ENCODE measurements at regions not wholly inside any gene's neighbourhood (a gene's known extent, or its start where the extent isn't known, plus 50 kb on each side); places are given as distances from the start of the nearest gene placed in this dataset.

DNA sequence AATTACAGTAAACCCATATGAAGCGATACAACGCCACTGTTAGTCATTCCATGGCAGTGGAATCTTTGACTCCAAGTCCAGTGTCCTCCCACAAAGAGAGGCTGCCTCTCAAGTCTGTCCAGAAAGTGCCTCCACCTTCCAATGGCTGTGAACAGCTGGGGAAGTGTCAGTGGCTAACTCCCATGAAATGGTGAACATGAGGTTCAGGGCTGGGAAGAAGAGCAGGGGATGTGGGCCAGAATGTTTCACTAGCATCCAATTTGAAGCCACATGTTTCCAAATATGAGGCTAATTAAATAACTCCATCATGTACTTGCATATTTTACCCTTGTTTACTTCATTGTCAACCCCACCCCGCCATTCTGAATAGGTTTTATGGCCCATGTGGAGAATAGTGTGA lies 53.1 kb upstream of the CHST15 start:
- DNase-seq (ENCODE audit: low spot score) = no peak

DNA sequence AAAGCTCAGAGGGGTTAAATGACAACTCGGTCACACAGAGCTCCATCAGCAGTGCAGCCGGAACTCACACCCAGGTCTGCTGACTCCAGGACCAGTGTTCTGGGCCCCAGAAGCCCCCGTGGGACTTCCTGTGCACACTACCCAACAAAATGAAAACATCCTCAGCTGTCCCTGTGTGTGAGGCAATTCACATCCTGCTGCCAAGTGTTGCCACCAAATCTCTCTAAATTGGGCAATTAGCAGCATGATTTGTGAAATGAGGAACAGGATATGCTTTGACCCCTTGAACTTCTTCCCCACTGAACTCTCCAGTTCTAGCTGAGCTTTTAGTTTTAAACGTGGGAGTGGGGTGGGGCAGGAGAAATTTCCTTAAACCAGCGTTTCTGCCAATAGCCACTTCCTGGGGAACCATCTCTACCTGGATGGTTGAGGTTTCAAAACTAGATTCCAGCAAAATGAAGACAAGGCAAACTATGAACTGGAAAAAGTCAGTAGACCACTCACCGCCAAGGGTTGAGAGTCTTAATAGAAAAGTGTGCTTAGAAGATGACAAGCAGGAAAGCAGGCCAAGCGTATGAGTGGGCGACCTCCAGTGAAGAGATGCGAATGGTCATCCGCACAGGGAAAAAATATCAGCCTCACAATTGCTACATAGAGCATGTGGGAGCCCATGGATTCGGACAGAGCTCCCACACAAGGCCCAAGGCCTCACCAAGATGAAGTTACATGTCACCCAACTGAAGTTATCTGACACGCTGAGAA lies 51.9 kb upstream of the CHST15 start:
- peak; percentile 27 for DNase-seq (ENCODE audit: low spot score)

DNA sequence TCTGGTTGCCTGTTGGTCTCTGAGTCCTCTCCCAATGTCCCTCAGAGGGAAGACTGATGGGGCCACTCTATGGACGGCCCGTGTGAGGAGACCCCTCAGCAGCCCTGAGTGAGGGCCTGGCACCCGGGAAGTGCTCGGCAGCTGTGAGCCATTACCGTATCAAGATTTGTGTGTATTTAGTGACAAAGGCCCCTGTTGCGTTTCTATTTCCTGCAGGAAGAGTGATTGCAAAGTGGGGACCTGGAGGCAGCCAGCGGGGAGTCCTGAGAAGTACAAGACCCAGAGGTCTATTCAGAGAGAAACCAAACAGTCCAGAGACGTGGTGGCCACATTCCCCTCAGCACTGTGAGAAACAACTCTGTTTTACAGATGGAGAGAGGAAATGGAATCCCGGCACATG lies 51.1 kb upstream of the CHST15 start:
- DNase-seq (ENCODE audit: low spot score) = no peak

DNA sequence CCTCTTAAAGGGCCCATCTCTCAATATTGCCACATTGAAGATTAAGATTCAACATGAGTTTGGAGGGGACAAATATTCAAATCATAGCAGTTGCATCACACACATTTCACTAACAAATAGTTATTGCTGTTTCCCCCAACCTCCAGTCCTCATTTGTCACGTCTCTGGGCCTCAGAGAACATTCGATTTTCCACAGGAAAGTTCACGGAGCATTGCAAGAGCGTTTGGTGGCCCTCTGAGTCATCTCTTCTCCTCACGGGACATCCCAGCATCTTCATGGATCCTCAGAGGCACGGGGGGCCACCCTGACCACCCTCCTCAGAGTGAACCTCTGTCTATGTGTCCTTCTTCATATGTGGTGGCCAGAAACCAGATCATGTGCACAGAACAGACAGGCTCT lies 50.3 kb upstream of the CHST15 start:
- no peak for DNase-seq (ENCODE audit: low spot score)
